ENCODE measurements at regions not wholly inside any gene's neighbourhood (a gene's known extent, or its start where the extent isn't known, plus 50 kb on each side); places are given as distances from the start of the nearest gene placed in this dataset.
"Not testable (repeated sequence)": the region's sequence is repeated elsewhere in the genome, so short reads cannot be mapped to it uniquely, and the experiment has no call there.

- no peak for DNase-seq (ENCODE audit: low read depth, low spot score)
- H3K27ac ChIP-seq = no peak overlapping the region
These were observed 140.1 kb downstream of the ZNF486 start for GRCh38 chr19:20307127-20307526.

DNA sequence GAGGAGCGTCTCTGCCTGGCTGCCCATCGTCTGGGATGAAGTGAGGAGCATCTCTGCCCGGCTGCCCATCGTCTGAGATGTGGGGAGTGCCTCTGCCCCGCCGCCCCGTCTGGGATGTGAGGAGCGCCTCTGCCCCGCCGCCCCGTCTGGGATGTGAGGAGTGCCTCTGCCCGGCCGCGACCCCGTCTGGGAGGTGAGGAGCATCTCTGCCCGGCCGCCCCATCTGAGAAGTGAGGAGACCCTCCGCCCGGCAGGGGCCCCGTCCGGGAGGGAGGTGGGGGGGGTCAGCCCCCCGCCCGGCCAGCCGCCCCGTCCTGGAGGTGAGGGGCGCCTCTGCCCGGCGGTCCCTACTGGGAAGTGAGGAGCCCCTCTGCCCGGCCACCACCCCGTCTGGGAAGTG, 129.3 kb downstream of the ZNF486 start:
- H3K27ac ChIP-seq; DNase-seq (ENCODE audit: low read depth, low spot score): not testable (repeated sequence)

- no peak overlapping the region for H3K27ac ChIP-seq
- no peak for DNase-seq (ENCODE audit: low read depth, low spot score)
These were observed 127.2 kb downstream of the ZNF486 start for GRCh38 chr19:20294181-20294580.

DNA sequence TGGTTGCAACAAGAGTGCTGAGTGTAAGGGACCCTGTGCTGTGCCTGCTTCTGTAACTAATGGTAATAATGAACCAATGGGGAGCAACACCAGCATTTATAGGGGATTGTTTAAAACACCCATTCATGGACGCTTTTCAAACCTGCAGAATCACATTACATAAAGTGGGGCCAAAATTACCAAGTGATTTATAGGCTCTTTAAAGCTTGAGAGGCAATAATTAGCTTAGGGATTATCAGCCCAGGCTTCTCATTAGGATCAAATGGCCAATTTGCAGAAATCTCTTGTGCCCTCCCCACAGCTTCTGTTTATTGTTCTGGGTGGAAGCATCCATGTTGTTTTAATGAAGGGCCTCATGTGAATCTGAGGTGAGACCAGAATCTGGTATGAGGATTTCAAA, 125.5 kb downstream of the ZNF486 start:
- DNase-seq (ENCODE audit: low read depth, low spot score); H3K27ac ChIP-seq: not testable (repeated sequence)

- no peak overlapping the region for H3K27ac ChIP-seq
These were observed 122.2 kb downstream of the ZNF486 start for GRCh38 chr19:20289186-20289585.

DNA sequence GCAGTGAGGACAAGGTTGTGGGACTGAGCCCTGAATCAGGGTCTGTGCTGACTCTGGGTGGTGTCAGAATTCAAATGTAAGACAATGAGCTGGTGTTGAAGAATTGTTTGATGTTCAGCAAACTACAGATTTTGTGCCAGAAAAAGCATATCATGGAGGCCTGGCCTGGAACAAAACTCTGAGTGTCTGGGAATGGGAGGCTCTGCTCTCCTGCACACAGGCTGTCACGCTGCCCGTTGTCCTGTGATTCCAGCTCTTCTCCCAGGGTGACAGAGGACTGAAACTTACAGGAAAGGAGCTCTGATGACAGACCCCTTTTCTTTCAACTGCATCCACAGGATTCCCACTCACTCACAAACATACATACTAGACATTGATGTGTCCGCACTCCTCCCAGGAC, 120.1 kb downstream of the ZNF486 start:
- H3K27ac ChIP-seq = no peak overlapping the region
- no peak for DNase-seq (ENCODE audit: low read depth, low spot score)

More at GRCh38 chr19:20289186-20289585, 122.2 kb downstream of the ZNF486 start:
- no peak for DNase-seq (ENCODE audit: low read depth, low spot score)

DNA sequence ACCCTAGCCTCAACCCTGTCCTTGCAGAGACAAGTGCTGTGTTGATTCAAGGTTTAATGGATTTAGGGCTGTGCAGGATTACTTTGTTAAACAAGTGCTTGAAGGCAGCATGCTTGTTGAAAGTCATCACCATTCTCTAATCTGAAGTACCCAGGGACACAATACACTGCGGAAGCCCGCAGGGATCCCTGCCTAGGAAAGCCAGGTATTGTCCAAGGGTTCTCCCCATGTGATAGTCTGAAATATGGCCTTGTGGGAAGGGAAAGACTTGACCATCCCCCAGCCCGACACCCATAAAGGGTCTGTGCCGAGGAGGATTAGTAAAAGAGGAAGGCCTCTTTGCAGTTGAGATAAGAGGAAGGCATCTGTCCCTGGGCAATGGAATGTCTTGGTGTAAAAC, 118.9 kb downstream of the ZNF486 start:
- not testable (repeated sequence) for DNase-seq (ENCODE audit: low read depth, low spot score); H3K27ac ChIP-seq

DNA sequence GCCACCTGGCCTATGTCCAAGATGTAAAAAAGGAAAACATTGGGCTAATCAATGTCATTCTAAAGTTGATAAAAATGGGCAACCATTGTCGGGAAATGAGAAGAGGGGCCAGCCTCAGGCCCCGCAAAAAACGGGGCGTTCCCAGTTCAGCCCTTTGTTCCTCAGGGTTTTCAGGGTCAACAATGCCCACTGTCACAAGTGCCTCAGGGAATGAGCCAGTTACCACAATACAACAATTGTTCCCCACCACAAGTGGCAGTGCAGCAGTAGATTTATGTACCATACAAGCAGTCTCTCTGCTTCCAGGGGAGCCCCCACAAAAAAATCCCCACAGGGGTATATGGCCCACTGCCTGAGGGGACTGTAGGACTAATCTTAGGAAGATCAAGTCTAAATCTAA, 112.5 kb downstream of the ZNF486 start:
- H3K27ac ChIP-seq = no peak overlapping the region
- DNase-seq (ENCODE audit: low read depth, low spot score) = no peak

- DNase-seq (ENCODE audit: low read depth, low spot score) = no peak
These were observed 111.3 kb downstream of the ZNF486 start for GRCh38 chr19:20278342-20278741.

GRCh38 chr19:20276732-20277082, 109.7 kb downstream of the ZNF486 start:
- not testable (repeated sequence) for DNase-seq (ENCODE audit: low read depth, low spot score)

More at GRCh38 chr19:20278342-20278741, 111.3 kb downstream of the ZNF486 start:
- no peak overlapping the region for H3K27ac ChIP-seq

GRCh38 chr19:20276011-20276731, 109.2 kb downstream of the ZNF486 start:
- DNase-seq (ENCODE audit: low read depth, low spot score) = no peak

More at GRCh38 chr19:20276732-20277082, 109.7 kb downstream of the ZNF486 start:
- not testable (repeated sequence) for H3K27ac ChIP-seq

DNA sequence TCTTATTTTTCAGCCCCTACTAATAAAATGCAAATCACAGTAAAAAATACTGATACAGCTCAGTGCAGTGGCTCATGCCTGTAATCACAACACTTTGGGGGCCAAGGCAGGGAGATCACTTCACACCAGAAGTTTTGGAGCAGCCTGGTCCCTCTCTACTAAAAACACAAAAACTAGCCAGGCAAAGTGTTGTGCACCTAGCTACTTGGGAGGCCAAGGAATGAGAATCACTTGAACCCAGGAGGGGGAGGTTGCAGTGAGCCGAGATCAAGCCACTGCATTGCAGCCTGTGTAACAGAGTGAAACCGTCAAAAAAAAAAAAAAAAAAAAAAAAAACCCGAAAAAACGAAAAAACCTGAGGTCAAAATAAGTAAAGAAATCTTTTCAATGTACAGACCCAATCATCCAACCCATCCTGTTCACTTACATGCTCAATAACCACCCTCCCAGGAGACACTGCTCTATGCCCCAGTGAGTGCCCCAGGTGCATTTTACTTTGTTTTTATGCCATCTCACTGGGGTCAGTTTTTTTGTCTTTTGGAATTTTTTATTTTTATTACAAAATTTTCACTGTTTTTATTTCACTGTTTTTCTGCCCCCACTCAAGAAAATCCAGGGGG, 107.0 kb downstream of the ZNF486 start:
- H3K27ac ChIP-seq = no peak overlapping the region
- DNase-seq (ENCODE audit: low read depth, low spot score) = no peak

More at GRCh38 chr19:20276011-20276731, 109.2 kb downstream of the ZNF486 start:
- no peak overlapping the region for H3K27ac ChIP-seq

GRCh38 chr19:20273376-20273775, 106.4 kb downstream of the ZNF486 start:
- no peak overlapping the region for H3K27ac ChIP-seq
- no peak for DNase-seq (ENCODE audit: low read depth, low spot score)

- H3K27ac ChIP-seq; DNase-seq (ENCODE audit: low read depth, low spot score): not testable (repeated sequence)
These were observed 105.6 kb downstream of the ZNF486 start for GRCh38 chr19:20272627-20273010.

GRCh38 chr19:20271927-20272626, 105.1 kb downstream of the ZNF486 start:
- H3K27ac ChIP-seq; DNase-seq (ENCODE audit: low read depth, low spot score): not testable (repeated sequence)

GRCh38 chr19:20271215-20271926, 104.4 kb downstream of the ZNF486 start:
- H3K27ac ChIP-seq = no peak overlapping the region
- no peak for DNase-seq (ENCODE audit: low read depth, low spot score)

GRCh38 chr19:20269461-20269860, 102.4 kb downstream of the ZNF486 start:
- no peak for DNase-seq (ENCODE audit: low read depth, low spot score)
- H3K27ac ChIP-seq = no peak overlapping the region

DNA sequence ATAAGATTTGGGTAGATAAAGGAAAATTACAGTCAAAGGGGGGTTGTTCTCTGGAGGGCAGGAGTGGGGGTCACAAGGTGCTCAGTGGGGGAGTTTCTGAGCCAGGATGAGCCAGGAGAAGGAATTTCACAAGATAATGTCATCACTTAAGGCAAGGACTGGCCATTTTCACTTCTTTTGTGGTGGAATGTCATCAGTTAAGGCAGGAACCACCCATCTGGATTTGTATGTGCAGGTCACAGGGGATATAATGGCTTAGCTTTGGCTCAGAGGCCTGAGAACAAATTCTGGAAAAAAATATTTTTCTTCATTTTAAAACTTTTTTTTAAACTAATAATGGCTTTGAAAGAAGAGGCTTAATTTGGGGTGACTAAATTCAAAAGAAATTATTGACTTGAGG, 94.5 kb downstream of the ZNF486 start:
- not testable (repeated sequence) for H3K27ac ChIP-seq; DNase-seq (ENCODE audit: low read depth, low spot score)

DNA sequence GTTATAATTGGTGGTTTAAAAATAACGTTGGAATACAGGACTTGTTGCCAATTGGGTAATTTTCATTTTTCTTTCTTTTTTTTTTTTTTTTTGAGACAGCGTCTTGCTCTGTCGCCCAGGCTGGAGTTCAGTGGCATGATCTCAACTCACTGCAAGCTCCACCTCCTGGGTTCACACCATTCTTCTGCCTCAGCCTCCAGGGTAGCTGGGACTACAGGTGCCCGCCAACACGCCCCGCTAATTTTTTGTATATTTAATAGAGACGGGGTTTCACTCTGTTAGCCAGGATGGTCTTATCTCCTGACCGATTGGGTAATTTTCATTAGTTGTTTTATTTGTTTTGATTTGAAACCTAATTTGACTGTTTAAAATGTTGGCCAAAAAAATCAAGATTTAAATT, 93.7 kb downstream of the ZNF486 start:
- not testable (repeated sequence) for DNase-seq (ENCODE audit: low read depth, low spot score); H3K27ac ChIP-seq

DNA sequence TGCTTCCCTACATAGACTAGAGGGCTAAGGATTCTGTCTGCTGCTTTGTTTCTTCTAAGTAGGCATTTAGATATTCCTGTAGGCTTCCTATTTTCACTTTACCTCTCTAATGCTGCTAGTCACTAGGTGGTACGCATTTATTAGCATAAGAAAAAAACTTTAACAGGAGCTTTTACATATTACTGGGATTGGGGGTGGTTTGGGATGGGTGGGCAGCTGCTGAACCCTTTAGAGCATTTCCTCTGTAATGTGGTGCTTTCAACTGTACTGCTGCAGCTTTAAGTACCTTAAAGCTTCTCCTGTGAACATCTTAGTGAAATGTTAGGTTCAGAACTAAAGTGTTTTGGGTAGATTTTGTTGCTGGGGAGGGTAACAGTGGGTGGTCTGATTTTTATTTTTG, 92.6 kb downstream of the ZNF486 start:
- no peak for DNase-seq (ENCODE audit: low read depth, low spot score)
- H3K27ac ChIP-seq = no peak overlapping the region

GRCh38 chr19:20256606-20257005, 89.6 kb downstream of the ZNF486 start:
- H3K27ac ChIP-seq = no peak overlapping the region
- DNase-seq (ENCODE audit: low read depth, low spot score) = no peak
